Trophoblast cell (in vitro differentiated cells and primary cell): ENCODE measurements at regions not wholly inside any gene's neighbourhood (a gene's known extent, or its start where the extent isn't known, plus 50 kb on each side); places are given as distances from the start of the nearest gene placed in this dataset.
A peak's percentile ranks its signal among the peaks of the same experiment; 100 is the strongest.

ENCODE experiments used
- DNase-seq, 2 donors: peaks; one replicate each; pipeline ENCODE4 v3.0.0-alpha.2; 2016
- H2AFZ ChIP-seq: 2 replicates; pipeline ENCODE4 v1.6.1; 2013; ENCODE audit warnings: low read length, moderate library complexity, mild to moderate bottlenecking; ENCODE audit not compliant: insufficient read depth, poor library complexity
- H2AK5ac ChIP-seq: 2 replicates; pipeline ENCODE4 v1.6.1; 2013; ENCODE audit warnings: mild to moderate bottlenecking, low read length
- H2BK120ac ChIP-seq: 2 replicates; pipeline ENCODE4 v1.6.1; 2013; ENCODE audit warnings: low read length, mild to moderate bottlenecking, moderate library complexity; ENCODE audit not compliant: insufficient read depth, poor library complexity
- H2BK12ac ChIP-seq: 2 replicates; pipeline ENCODE4 v1.6.1; 2013; ENCODE audit warnings: mild to moderate bottlenecking, low read length, moderate library complexity
- H2BK5ac ChIP-seq: 2 replicates; pipeline ENCODE4 v1.6.1; 2013; ENCODE audit warnings: low read length, low read depth, moderate library complexity, mild to moderate bottlenecking; ENCODE audit not compliant: poor library complexity
- H3K14ac ChIP-seq: 2 replicates; pipeline ENCODE4 v1.6.1; 2013; ENCODE audit warnings: mild to moderate bottlenecking, low read length
- H3K18ac ChIP-seq: 2 replicates; pipeline ENCODE4 v1.6.1; 2013; ENCODE audit warnings: mild to moderate bottlenecking, low read length
- H3K23ac ChIP-seq: 2 replicates; pipeline ENCODE4 v1.6.1; 2013; ENCODE audit warnings: low read length
- H3K27ac ChIP-seq: 2 replicates; pipeline ENCODE4 v1.5.1; 2013; ENCODE audit warnings: low read depth, mild to moderate bottlenecking, inconsistent platforms, low read length, moderate library complexity
- H3K27me3 ChIP-seq: 2 replicates; pipeline ENCODE4 v1.6.1; 2013; ENCODE audit warnings: inconsistent platforms, mild to moderate bottlenecking, low read length, moderate library complexity; ENCODE audit not compliant: insufficient read depth
- H3K36me3 ChIP-seq, 2 experiments: 1 replicate in 1 of 2; 2 replicates in 1 of 2; pipeline ENCODE4 v1.6.1; 2013; ENCODE audit warnings: low read length in 2 of 2, mild to moderate bottlenecking in 2 of 2, moderate library complexity in 1 of 2; ENCODE audit not compliant: insufficient read depth in 2 of 2, control insufficient read depth in 1 of 2
- H3K4ac ChIP-seq: 2 replicates; pipeline ENCODE4 v1.6.1; 2013; ENCODE audit warnings: low read depth, mild to moderate bottlenecking, low read length, moderate library complexity
- H3K4me1 ChIP-seq, 2 experiments: 1 replicate in 1 of 2; 2 replicates in 1 of 2; pipeline ENCODE4 v1.6.1; 2013; ENCODE audit warnings: low read length in 2 of 2, mild to moderate bottlenecking in 2 of 2, moderate library complexity in 1 of 2; ENCODE audit not compliant: insufficient read depth in 2 of 2, control insufficient read depth in 1 of 2
- H3K4me2 ChIP-seq: 2 replicates; pipeline ENCODE4 v1.6.1; 2013; ENCODE audit warnings: inconsistent platforms, mild to moderate bottlenecking, low read length, moderate library complexity
- H3K4me3 ChIP-seq: 2 replicates; pipeline ENCODE4 v1.5.1; 2013; ENCODE audit warnings: mild to moderate bottlenecking, low read depth, low read length, inconsistent platforms
- H3K79me1 ChIP-seq: one replicate; pipeline ENCODE4 v1.6.1; 2013; ENCODE audit warnings: low read length
- H3K79me2 ChIP-seq: 2 replicates; pipeline ENCODE4 v1.6.1; 2013; ENCODE audit warnings: low read length, mild to moderate bottlenecking; ENCODE audit not compliant: control insufficient read depth, insufficient read depth, poor library complexity
- H3K9ac ChIP-seq: 2 replicates; pipeline ENCODE4 v1.6.1; 2013; ENCODE audit warnings: mild to moderate bottlenecking, low read length
- H3K9me3 ChIP-seq: 2 replicates; pipeline ENCODE4 v1.6.1; 2013; ENCODE audit warnings: low read depth, mild to moderate bottlenecking, control low read depth, inconsistent platforms, low read length; ENCODE audit not compliant: insufficient read depth
- H4K12ac ChIP-seq: 2 replicates; pipeline ENCODE4 v1.6.1; 2013; ENCODE audit warnings: low read depth, mild to moderate bottlenecking, low read length, moderate library complexity
- H4K8ac ChIP-seq: 2 replicates; pipeline ENCODE4 v1.6.1; 2013; ENCODE audit warnings: low read depth, mild to moderate bottlenecking, low read length, moderate library complexity
- H4K91ac ChIP-seq: one replicate; pipeline ENCODE4 v1.6.1; 2013; ENCODE audit warnings: low read depth, mild to moderate bottlenecking, low read length, moderate library complexity
- whole genome bisulfite sequencing: extraction: QIAGEN DNeasy Blood & Tissue Kit; methylation state at CpG from one replicate; pipeline ENCODE4 v1.1.7; 2013; ENCODE audit warnings: missing lambda C conversion rate; ENCODE audit not compliant: insufficient read length, insufficient coverage; ENCODE audit errors: extremely low coverage; 5-methylcytosine and 5-hydroxymethylcytosine counted together

DNA sequence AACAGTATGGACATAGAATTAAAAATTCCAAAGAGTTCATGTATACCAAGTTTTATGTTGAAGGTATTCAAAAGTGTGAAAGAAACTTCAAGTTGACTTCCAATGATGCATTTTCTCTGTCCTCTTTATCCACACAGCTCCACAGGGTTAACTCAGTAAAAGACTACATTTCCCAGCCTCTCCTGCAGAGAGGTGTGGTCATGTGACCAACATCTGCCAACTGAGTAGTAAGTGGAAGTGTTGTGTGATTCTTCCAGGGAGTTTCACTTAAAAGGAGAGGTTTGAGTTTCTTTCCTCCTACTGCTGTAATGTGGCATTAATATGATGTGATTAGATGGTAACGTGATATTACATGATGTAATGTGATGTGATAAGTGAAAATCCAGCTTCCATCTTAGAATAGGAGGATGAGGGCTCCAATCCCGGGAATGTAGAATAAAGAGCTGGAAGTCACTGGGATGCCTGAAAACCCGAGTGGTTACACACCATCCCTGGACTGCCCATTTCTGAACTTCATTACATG, 280.6 kb downstream of the ARRDC4 start:
- no peak overlapping the region for H3K23ac ChIP-seq
- no peak overlapping the region for H2AK5ac ChIP-seq
- H4K12ac ChIP-seq = no peak overlapping the region
- H3K4ac ChIP-seq = no peak overlapping the region
- WGBS = no CpG with 5 or more reads among the region's 3 CpGs
- no peaks in the 10 kb centered on the region for H3K4me1 ChIP-seq
- H3K79me1 ChIP-seq = no peaks in the 10 kb centered on the region
- H3K4me2 ChIP-seq = no peak overlapping the region
- no peak overlapping the region for H2AFZ ChIP-seq
- no peak overlapping the region for H4K91ac ChIP-seq
- H4K8ac ChIP-seq = no peak overlapping the region
- no peaks in the 10 kb centered on the region for H3K36me3 ChIP-seq
- H2BK12ac ChIP-seq = no peak overlapping the region
- H3K4me3 ChIP-seq = no peak overlapping the region
- H3K27me3 ChIP-seq = no peaks in the 10 kb centered on the region
- no peak overlapping the region for H3K9ac ChIP-seq
- H2BK120ac ChIP-seq = no peak overlapping the region
- H3K9me3 ChIP-seq = no peaks in the 10 kb centered on the region
- H3K79me2 ChIP-seq = no peaks in the 10 kb centered on the region
- H3K27ac ChIP-seq = no peak overlapping the region
- H2BK5ac ChIP-seq = no peak overlapping the region
- H3K14ac ChIP-seq = no peak overlapping the region
- no peak for DNase-seq
- no peak overlapping the region for H3K18ac ChIP-seq

- H3K23ac ChIP-seq = no peak overlapping the region
- H3K27ac ChIP-seq = no peak overlapping the region
- H2BK12ac ChIP-seq = no peak overlapping the region
- no peaks in the 10 kb centered on the region for H3K79me1 ChIP-seq
- no peaks in the 10 kb centered on the region for H3K9me3 ChIP-seq
- H3K4me1 ChIP-seq = no peaks in the 10 kb centered on the region
- H3K27me3 ChIP-seq = no peaks in the 10 kb centered on the region
- H2AFZ ChIP-seq = no peak overlapping the region
- H2AK5ac ChIP-seq = no peak overlapping the region
- H4K91ac ChIP-seq = no peak overlapping the region
- H3K18ac ChIP-seq = no peak overlapping the region
- DNase-seq = no peak
- no peak overlapping the region for H3K9ac ChIP-seq
- no peak overlapping the region for H3K4ac ChIP-seq
- H3K79me2 ChIP-seq = no peaks in the 10 kb centered on the region
- no peak overlapping the region for H3K4me3 ChIP-seq
- H2BK120ac ChIP-seq = no peak overlapping the region
- H4K12ac ChIP-seq = no peak overlapping the region
- no peak overlapping the region for H3K4me2 ChIP-seq
- no peak overlapping the region for H4K8ac ChIP-seq
- WGBS = no CpG with 5 or more reads among the region's 2 CpGs
- no peak overlapping the region for H2BK5ac ChIP-seq
- H3K36me3 ChIP-seq = no peaks in the 10 kb centered on the region
- no peak overlapping the region for H3K14ac ChIP-seq
These were observed 296.8 kb downstream of the ARRDC4 start for GRCh38 chr15:98257290-98257689.

DNA sequence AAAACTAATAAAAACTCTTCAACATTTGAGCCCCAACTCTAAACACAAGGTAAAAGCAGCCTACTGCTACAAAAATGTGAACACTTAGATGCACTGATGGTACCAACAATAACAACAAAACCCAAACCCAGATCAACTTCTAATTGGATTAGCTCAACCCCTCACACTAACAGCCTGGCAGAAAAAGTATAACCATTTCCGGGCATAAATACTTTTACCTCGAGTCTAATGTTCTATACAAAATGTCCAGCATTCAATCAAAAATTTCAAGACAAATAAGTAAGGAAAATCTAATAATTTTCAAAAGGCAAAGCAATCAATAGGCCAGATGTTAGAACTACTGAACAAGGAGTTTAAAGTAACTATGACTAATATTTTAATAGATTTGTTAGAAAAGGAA, 303.3 kb downstream of the ARRDC4 start:
- WGBS = no CpG with 5 or more reads among the region's 2 CpGs
- no peak overlapping the region for H4K91ac ChIP-seq

GRCh38 chr15:98266295-98266694, 305.8 kb downstream of the ARRDC4 start:
- no peak overlapping the region for H2AK5ac ChIP-seq
- no peaks in the 10 kb centered on the region for H3K36me3 ChIP-seq
- no peak overlapping the region for H2AFZ ChIP-seq
- no peak overlapping the region for H3K18ac ChIP-seq
- no peak overlapping the region for H3K4ac ChIP-seq
- no peak overlapping the region for H3K23ac ChIP-seq
- H2BK120ac ChIP-seq = no peak overlapping the region
- H4K8ac ChIP-seq = no peak overlapping the region
- H3K79me2 ChIP-seq = no peaks in the 10 kb centered on the region
- H3K4me2 ChIP-seq = no peak overlapping the region
- H3K4me1 ChIP-seq = no peaks in the 10 kb centered on the region
- no peak overlapping the region for H2BK12ac ChIP-seq
- H3K79me1 ChIP-seq = no peaks in the 10 kb centered on the region
- no peak for DNase-seq
- no peak overlapping the region for H3K14ac ChIP-seq
- no peak overlapping the region for H3K9ac ChIP-seq
- WGBS = no CpG with 5 or more reads among the region's 9 CpGs
- H3K4me3 ChIP-seq = peak overlapping the region; percentile 37
- no peak overlapping the region for H3K27ac ChIP-seq
- H3K27me3 ChIP-seq = no peaks in the 10 kb centered on the region
- no peak overlapping the region for H4K12ac ChIP-seq
- peaks cover 22% of the 10 kb centered on the region for H3K9me3 ChIP-seq
- no peak overlapping the region for H4K91ac ChIP-seq
- no peak overlapping the region for H2BK5ac ChIP-seq

More for the DNA sequence above, 303.3 kb downstream of the ARRDC4 start:
- Histone ChIP-seq H3K14ac (no peak overlapping the region), H3K4ac (no peak overlapping the region), H2BK12ac (no peak overlapping the region), H2AK5ac (no peak overlapping the region), H4K8ac (no peak overlapping the region), H2BK120ac (no peak overlapping the region), H3K9ac (no peak overlapping the region), H3K27ac (no peak overlapping the region), H3K4me1 (no peaks in the 10 kb centered on the region), H3K18ac (no peak overlapping the region), H3K4me3 (no peak overlapping the region), H3K23ac (no peak overlapping the region), H2AFZ (no peak overlapping the region), H3K36me3 (no peaks in the 10 kb centered on the region), H3K79me1 (no peaks in the 10 kb centered on the region), H3K9me3 (peaks cover 22% of the 10 kb centered on the region), H4K12ac (no peak overlapping the region), H3K27me3 (no peaks in the 10 kb centered on the region), H3K79me2 (no peaks in the 10 kb centered on the region), H3K4me2 (no peak overlapping the region), H2BK5ac (no peak overlapping the region)
- no peak for DNase-seq
